Mesenchymal stem cell (in vitro differentiated cells and primary cell): ENCODE measurements at regions not wholly inside any gene's neighbourhood (a gene's known extent, or its start where the extent isn't known, plus 50 kb on each side); places are given as distances from the start of the nearest gene placed in this dataset.

ENCODE experiments used
- DNase-seq: peaks from one replicate; pipeline ENCODE4 v3.0.0-alpha.2; 2013
- H2AFZ ChIP-seq: one replicate; pipeline ENCODE4 v1.6.1; 2013; ENCODE audit warnings: low read depth, mild to moderate bottlenecking, control low read depth, inconsistent platforms, low read length, moderate library complexity
- H2AK5ac ChIP-seq: 2 replicates; pipeline ENCODE4 v1.6.1; 2013; ENCODE audit warnings: low read length, moderate library complexity, mild to moderate bottlenecking, inconsistent platforms; ENCODE audit not compliant: severe bottlenecking
- H2BK120ac ChIP-seq: one replicate; pipeline ENCODE4 v1.6.1; 2013; ENCODE audit warnings: low read depth, mild to moderate bottlenecking, inconsistent platforms, low read length, moderate library complexity
- H2BK12ac ChIP-seq, 2 experiments: one replicate each; pipeline ENCODE4 v1.6.1; 2013; ENCODE audit warnings: inconsistent platforms in 2 of 2, low read length in 2 of 2, mild to moderate bottlenecking in 2 of 2, moderate library complexity in 2 of 2, control low read depth in 1 of 2
- H2BK15ac ChIP-seq: one replicate; pipeline ENCODE4 v1.6.1; 2013; ENCODE audit warnings: mild to moderate bottlenecking, low read depth, inconsistent platforms; ENCODE audit not compliant: poor library complexity, severe bottlenecking
- H2BK5ac ChIP-seq: 2 replicates; pipeline ENCODE4 v1.6.1; 2013; ENCODE audit warnings: low read depth, mild to moderate bottlenecking, low read length, control low read depth, inconsistent platforms; ENCODE audit not compliant: poor library complexity, severe bottlenecking
- H3K14ac ChIP-seq, 2 experiments: one replicate each; pipeline ENCODE4 v1.6.1; 2013; ENCODE audit warnings: inconsistent platforms in 2 of 2, low read length in 2 of 2, control low read depth in 1 of 2, mild to moderate bottlenecking in 1 of 2, moderate library complexity in 1 of 2
- H3K18ac ChIP-seq, 2 experiments: one replicate each; pipeline ENCODE4 v1.6.1; 2013; ENCODE audit warnings: inconsistent platforms in 2 of 2, low read length in 2 of 2, control low read depth in 1 of 2, low read depth in 1 of 2, mild to moderate bottlenecking in 1 of 2
- H3K23ac ChIP-seq, 2 experiments: one replicate each; pipeline ENCODE4 v1.6.1; 2013; ENCODE audit warnings: inconsistent platforms in 2 of 2, low read length in 2 of 2, mild to moderate bottlenecking in 2 of 2, moderate library complexity in 2 of 2, control low read depth in 1 of 2
- H3K27ac ChIP-seq: 2 replicates; pipeline ENCODE4 v1.5.1; 2013; ENCODE audit warnings: mild to moderate bottlenecking, moderate library complexity, low read length, control low read depth, inconsistent platforms; ENCODE audit not compliant: poor library complexity, severe bottlenecking
- H3K27me3 ChIP-seq, 2 experiments: 2 replicates each; pipeline versions ENCODE4 v1.6.1 to v1.7.0; 2013; ENCODE audit warnings: low read length in 2 of 2, mild to moderate bottlenecking in 2 of 2, moderate library complexity in 2 of 2, control low read depth in 1 of 2, inconsistent platforms in 1 of 2; ENCODE audit not compliant: control insufficient read depth in 1 of 2, insufficient read depth in 1 of 2
- H3K36me3 ChIP-seq, 2 experiments: 2 replicates each; pipeline versions ENCODE4 v1.6.1 to v1.7.0; 2013; ENCODE audit warnings: low read length in 2 of 2, control low read depth in 1 of 2, inconsistent platforms in 1 of 2, low read depth in 1 of 2, mild to moderate bottlenecking in 1 of 2; ENCODE audit not compliant: insufficient read depth in 2 of 2, control insufficient read depth in 1 of 2
- H3K4ac ChIP-seq, 2 experiments: one replicate each; pipeline ENCODE4 v1.6.1; 2013; ENCODE audit warnings: inconsistent platforms in 2 of 2, low read length in 2 of 2, mild to moderate bottlenecking in 2 of 2, moderate library complexity in 2 of 2, control low read depth in 1 of 2, low read depth in 1 of 2
- H3K4me1 ChIP-seq: 2 replicates; pipeline ENCODE4 v1.6.1; 2013; ENCODE audit warnings: low read depth, low read length, control low read depth; ENCODE audit not compliant: control insufficient read depth, insufficient read depth
- H3K4me2 ChIP-seq: 2 replicates; pipeline ENCODE4 v1.6.1; 2013; ENCODE audit warnings: low read length, mild to moderate bottlenecking, inconsistent platforms; ENCODE audit not compliant: poor library complexity, severe bottlenecking
- H3K4me3 ChIP-seq, 2 experiments: 2 replicates each; pipeline versions ENCODE4 v1.5.1 to v1.7.0; 2013; ENCODE audit warnings: low read length in 2 of 2, mild to moderate bottlenecking in 2 of 2, control low read depth in 1 of 2, low read depth in 1 of 2; ENCODE audit not compliant: insufficient read depth in 1 of 2
- H3K79me1 ChIP-seq: replicated peaks from 2 replicates; pipeline ENCODE4 v1.6.1; 2013; ENCODE audit warnings: mild to moderate bottlenecking, control low read depth, low read length, inconsistent platforms; ENCODE audit not compliant: poor library complexity, severe bottlenecking
- H3K9ac ChIP-seq: 2 replicates; pipeline ENCODE4 v1.7.0; 2013; ENCODE audit warnings: mild to moderate bottlenecking, low read length, moderate library complexity
- H3K9me3 ChIP-seq: 2 replicates; pipeline ENCODE4 v1.7.0; 2013; ENCODE audit warnings: mild to moderate bottlenecking, low read length; ENCODE audit not compliant: control insufficient read depth
- H4K8ac ChIP-seq: one replicate; pipeline ENCODE4 v1.6.1; 2013; ENCODE audit warnings: inconsistent platforms, mild to moderate bottlenecking, low read length, moderate library complexity
- H4K91ac ChIP-seq: one replicate; pipeline ENCODE4 v1.6.1; 2013; ENCODE audit warnings: mild to moderate bottlenecking, low read length, inconsistent platforms
- WGBS: methylation state at CpG from one replicate; pipeline ENCODE4 v1.1.7; 2013; ENCODE audit warnings: mixed read lengths; 5-methylcytosine and 5-hydroxymethylcytosine counted together

DNA sequence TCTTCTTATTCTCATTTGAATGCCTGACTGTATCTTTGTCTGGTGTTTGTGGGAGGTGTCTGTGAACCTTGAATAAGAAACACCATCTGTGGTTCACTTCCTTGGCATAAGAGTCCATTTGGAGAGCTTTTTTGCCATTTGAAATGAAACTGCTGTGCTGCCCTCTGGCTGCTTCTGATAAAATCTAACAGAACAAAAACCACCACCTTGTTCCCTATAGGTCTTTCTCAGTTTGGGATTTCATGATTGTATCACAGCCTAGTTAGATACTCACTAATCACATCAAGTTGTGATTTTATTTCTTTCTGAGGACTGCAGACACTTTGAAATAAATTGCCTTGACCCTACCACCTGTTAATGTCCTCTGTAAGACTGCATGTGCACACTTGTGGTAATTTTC lies 102.7 kb upstream of the FAM13C start:
- Histone ChIP-seq H3K23ac (no peak overlapping the region), H2BK15ac (no peak overlapping the region), H3K4ac (no peak overlapping the region), H2AK5ac (no peak overlapping the region), H3K14ac (no peak overlapping the region), H3K4me2 (no peak overlapping the region), H3K4me3 (no peak overlapping the region), H3K9ac (no peak overlapping the region), H2BK120ac (no peak overlapping the region), H2BK12ac (no peak overlapping the region), H3K79me1 (no peaks in the 10 kb centered on the region), H3K27me3 (no peaks in the 10 kb centered on the region), H3K9me3 (peaks cover 2% of the 10 kb centered on the region), H3K36me3 (no peaks in the 10 kb centered on the region), H4K8ac (no peak overlapping the region), H4K91ac (no peak overlapping the region), H2BK5ac (no peak overlapping the region), H3K27ac (no peak overlapping the region), H3K18ac (no peak overlapping the region), H2AFZ (no peak overlapping the region), H3K4me1 (no peaks in the 10 kb centered on the region)
- peak; percentile 27 for DNase-seq

DNA sequence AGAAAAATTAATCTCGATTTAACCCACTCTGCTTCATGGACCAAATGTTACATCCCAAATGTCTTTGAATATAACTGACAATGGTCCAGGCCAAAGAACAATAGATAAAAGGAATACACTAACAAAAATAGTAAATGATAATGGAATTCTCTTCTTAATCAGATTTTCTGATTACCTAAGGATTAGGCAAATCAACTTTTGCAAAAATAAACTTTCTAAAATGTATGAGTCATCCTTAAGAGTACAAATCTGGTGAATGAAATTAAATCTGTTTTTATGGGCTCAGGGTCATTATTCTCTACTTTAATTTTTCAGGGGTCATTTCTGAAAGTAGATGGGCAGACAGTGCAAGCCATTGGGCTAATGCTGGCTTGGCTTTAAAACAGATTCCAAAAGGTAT lies 102.1 kb upstream of the FAM13C start:
- H3K79me1 ChIP-seq = no peaks in the 10 kb centered on the region
- H3K4me1 ChIP-seq = no peaks in the 10 kb centered on the region
- no CpG with 5 or more reads among the region's 1 CpG for WGBS
- no peak overlapping the region for H3K18ac ChIP-seq
- no peak overlapping the region for H2BK120ac ChIP-seq
- no peak overlapping the region for H3K4ac ChIP-seq
- no peaks in the 10 kb centered on the region for H3K9me3 ChIP-seq
- H2BK5ac ChIP-seq = no peak overlapping the region
- H3K4me3 ChIP-seq = no peak overlapping the region
- no peak overlapping the region for H3K9ac ChIP-seq
- no peak overlapping the region for H3K14ac ChIP-seq
- H2AFZ ChIP-seq = no peak overlapping the region
- no peak overlapping the region for H2BK15ac ChIP-seq
- no peak overlapping the region for H2AK5ac ChIP-seq
- no peak overlapping the region for H4K8ac ChIP-seq
- no peak overlapping the region for H3K4me2 ChIP-seq
- no peaks in the 10 kb centered on the region for H3K27me3 ChIP-seq
- H3K27ac ChIP-seq = no peak overlapping the region
- no peak for DNase-seq
- H2BK12ac ChIP-seq = no peak overlapping the region
- H3K36me3 ChIP-seq = no peaks in the 10 kb centered on the region
- H4K91ac ChIP-seq = no peak overlapping the region
- no peak overlapping the region for H3K23ac ChIP-seq

DNA sequence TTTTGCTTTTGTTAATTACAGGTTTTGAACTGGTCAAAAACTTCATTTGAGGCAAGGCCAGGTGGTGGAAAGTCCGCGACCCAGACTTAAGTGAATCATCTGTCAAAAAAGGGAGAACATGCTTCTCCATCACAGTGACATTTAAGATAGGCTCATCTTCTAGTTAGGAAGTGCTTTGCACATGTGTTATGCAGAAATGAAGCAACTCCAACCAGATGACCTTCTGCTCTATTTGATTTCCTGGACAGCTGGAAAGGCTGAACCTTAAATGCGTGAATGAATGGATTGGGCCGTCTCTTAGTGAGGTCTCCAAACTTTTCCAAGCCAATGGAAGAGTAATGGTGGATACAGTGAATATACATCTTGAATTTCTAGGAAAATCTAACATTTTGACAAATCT lies 101.6 kb upstream of the FAM13C start:
- Histone ChIP-seq H2BK12ac (no peak overlapping the region), H2AFZ (no peak overlapping the region), H2BK5ac (no peak overlapping the region), H3K79me1 (no peaks in the 10 kb centered on the region), H3K4me2 (no peak overlapping the region), H3K27ac (no peak overlapping the region), H2AK5ac (no peak overlapping the region), H3K27me3 (no peaks in the 10 kb centered on the region), H4K8ac (no peak overlapping the region), H3K9me3 (no peaks in the 10 kb centered on the region), H3K18ac (no peak overlapping the region), H3K4ac (no peak overlapping the region), H2BK15ac (no peak overlapping the region), H3K36me3 (no peaks in the 10 kb centered on the region), H3K23ac (no peak overlapping the region), H3K4me3 (no peak overlapping the region), H3K9ac (no peak overlapping the region), H3K14ac (no peak overlapping the region), H4K91ac (no peak overlapping the region), H3K4me1 (no peaks in the 10 kb centered on the region), H2BK120ac (no peak overlapping the region)
- 97% methylated on average over 2 of the region's 4 CpGs for WGBS
- no peak for DNase-seq

DNA sequence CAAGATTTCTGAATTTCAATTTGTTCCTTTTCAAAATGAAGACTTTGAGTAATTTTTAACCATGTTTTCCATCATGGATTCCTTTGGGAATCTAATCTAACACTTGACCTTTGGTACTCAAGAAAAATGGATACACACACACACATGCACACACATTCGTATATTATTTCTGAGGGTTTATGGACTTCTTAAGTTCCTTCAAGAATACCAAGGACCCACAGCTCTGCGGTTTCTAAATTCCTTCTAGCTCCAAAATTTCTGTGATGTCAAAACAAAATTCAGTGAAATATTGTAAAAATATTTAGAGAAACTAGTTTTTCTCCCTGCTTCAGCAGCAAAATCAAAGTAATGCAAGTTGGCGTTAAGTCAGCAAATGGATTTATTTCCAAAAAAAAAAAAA lies 98.3 kb upstream of the FAM13C start:
- Histone ChIP-seq H2BK120ac (no peak overlapping the region), H2AFZ (no peak overlapping the region), H2AK5ac (no peak overlapping the region), H2BK15ac (no peak overlapping the region), H3K4me2 (no peak overlapping the region), H4K8ac (no peak overlapping the region), H3K23ac (no peak overlapping the region), H3K4ac (no peak overlapping the region), H3K79me1 (no peaks in the 10 kb centered on the region), H3K18ac (no peak overlapping the region), H2BK12ac (no peak overlapping the region), H2BK5ac (no peak overlapping the region), H3K27ac (no peak overlapping the region), H3K9ac (no peak overlapping the region), H3K4me1 (no peaks in the 10 kb centered on the region), H3K9me3 (no peaks in the 10 kb centered on the region), H3K36me3 (no peaks in the 10 kb centered on the region), H3K14ac (no peak overlapping the region), H4K91ac (no peak overlapping the region), H3K4me3 (no peak overlapping the region), H3K27me3 (no peaks in the 10 kb centered on the region)
- WGBS = 100% methylated on average over 1 of the region's 3 CpGs
- DNase-seq = no peak
